ENCODE measurements at regions not wholly inside any gene's neighbourhood (a gene's known extent, or its start where the extent isn't known, plus 50 kb on each side); places are given as distances from the start of the nearest gene placed in this dataset.

GRCh38 chr6:121499666-121500065 is 64.2 kb downstream of the GJA1 start:
- no peak for DNase-seq

GRCh38 chr6:121503589-121503991 is 68.1 kb downstream of the GJA1 start:
- DNase-seq: no peak

GRCh38 chr6:121504227-121504626 is 68.8 kb downstream of the GJA1 start:
- peak; percentile 60 for DNase-seq

- no peak for DNase-seq
These were observed 69.8 kb downstream of the GJA1 start for GRCh38 chr6:121505284-121505683.

GRCh38 chr6:121506761-121507754 is 71.6 kb downstream of the GJA1 start:
- peak; percentile 72 for DNase-seq

GRCh38 chr6:121510568-121511177 is 75.2 kb downstream of the GJA1 start:
- peak; percentile 44 for DNase-seq

- no peak for DNase-seq
These were observed 80.3 kb downstream of the GJA1 start for GRCh38 chr6:121515630-121516265.

GRCh38 chr6:121516331-121516730 is 80.9 kb downstream of the GJA1 start:
- DNase-seq: peak; percentile 20

GRCh38 chr6:121520337-121521163 is 85.1 kb downstream of the GJA1 start:
- DNase-seq: peak; percentile 60

- no peak for DNase-seq
These were observed 85.7 kb downstream of the GJA1 start for GRCh38 chr6:121521164-121521555.

- peak; percentile 88 for DNase-seq
These were observed 86.8 kb downstream of the GJA1 start for GRCh38 chr6:121522265-121522664.

GRCh38 chr6:121522771-121523386 is 87.4 kb downstream of the GJA1 start:
- no peak for DNase-seq

GRCh38 chr6:121523628-121524027 is 88.2 kb downstream of the GJA1 start:
- DNase-seq: no peak

GRCh38 chr6:121526282-121526681 is 90.8 kb downstream of the GJA1 start:
- DNase-seq: no peak

- DNase-seq: no peak
These were observed 96.3 kb downstream of the GJA1 start for GRCh38 chr6:121531658-121532169.

GRCh38 chr6:121533321-121533841 is 97.9 kb downstream of the GJA1 start:
- DNase-seq: no peak

- no peak for DNase-seq
These were observed 100.3 kb downstream of the GJA1 start for GRCh38 chr6:121535777-121536176.

- no peak for DNase-seq
These were observed 100.9 kb downstream of the GJA1 start for GRCh38 chr6:121536345-121536744.

- no peak for DNase-seq
These were observed 104.0 kb downstream of the GJA1 start for GRCh38 chr6:121539439-121539838.

GRCh38 chr6:121540210-121540609 is 104.8 kb downstream of the GJA1 start:
- no peak for DNase-seq

- no peak for DNase-seq
These were observed 109.2 kb downstream of the GJA1 start for GRCh38 chr6:121544691-121545090.

GRCh38 chr6:121548131-121548530 is 112.7 kb downstream of the GJA1 start:
- DNase-seq: no peak

Data from NCI-H226 (cell line).